ENCODE measurements at regions not wholly inside any gene's neighbourhood (a gene's known extent, or its start where the extent isn't known, plus 50 kb on each side); places are given as distances from the start of the nearest gene placed in this dataset.

DNA sequence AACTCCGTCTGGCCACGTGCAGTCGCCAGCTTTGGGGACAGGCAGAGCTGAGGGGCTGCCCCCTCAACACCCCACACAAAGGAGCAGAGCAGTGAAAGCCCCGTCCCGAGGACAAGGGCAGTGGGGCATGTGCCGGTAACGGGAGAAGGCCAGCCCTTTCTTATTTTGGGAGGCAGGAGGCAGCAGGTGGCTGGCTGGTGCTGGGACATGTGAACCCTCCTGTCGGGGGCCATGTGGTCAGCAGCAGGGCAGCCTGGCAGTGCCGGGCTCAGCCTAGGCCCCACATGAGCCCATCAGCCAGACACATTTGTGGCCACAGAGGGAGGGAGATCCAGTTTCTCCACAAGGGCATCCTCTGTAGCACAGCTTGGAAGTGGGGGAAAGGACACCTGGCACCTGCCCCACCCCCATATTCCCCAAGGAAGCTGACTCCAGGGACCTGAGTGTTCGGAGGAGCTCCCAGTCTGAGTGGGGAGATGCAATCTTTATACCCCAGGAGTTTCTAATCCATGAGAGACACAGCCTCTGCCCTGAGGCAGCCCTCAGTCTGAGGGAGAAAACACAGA is 137.6 kb downstream of the MRPL14 start:
- intact Hi-C loops (cut with micrococcal nuclease; ENCODE audit: unreplicated experiment) = no loop called here
- H2AFZ ChIP-seq (ENCODE audit: control insufficient read depth, low read depth, low read length) = no peak overlapping the region
- RAD21 ChIA-PET (ENCODE audit: unreplicated experiment) = interaction anchor here (2.6 to 7.3 kb wide), 2 partner anchors 11 to 12 kb away, joined by 15 to 48 read pairs; no protein-coding TSS in a partner anchor
- 17% methylated on average over 10 of the region's 10 CpGs for WGBS (ENCODE audit: insufficient coverage, insufficient replicate concordance, low lambda C conversion rate, missing lambda C conversion rate)
- H3K4me1 ChIP-seq (ENCODE audit: control insufficient read depth, insufficient read depth, low read length) = peaks cover 10% of the 10 kb centered on the region
- H3K36me3 ChIP-seq (ENCODE audit: control insufficient read depth in 2 of 2, insufficient read depth in 2 of 2, low read length in 1 of 2) = no peaks in the 10 kb centered on the region
- POLR2A ChIA-PET = interaction anchor here (2.2 to 3.7 kb wide), 2 partner anchors 10 to 11 kb away, joined by 7 to 41 read pairs; no protein-coding TSS in a partner anchor
- no peak overlapping the region for H3K4me2 ChIP-seq (ENCODE audit: control insufficient read depth, insufficient read depth)
- H3K9me3 ChIP-seq (replicated peaks; ENCODE audit: control insufficient read depth, insufficient read depth, low read length) = no peaks in the 10 kb centered on the region
- ATAC-seq = no peak
- BruUV-seq (replicated peaks) = no TSS peak
- TF ChIP-seq, protein P1, sequence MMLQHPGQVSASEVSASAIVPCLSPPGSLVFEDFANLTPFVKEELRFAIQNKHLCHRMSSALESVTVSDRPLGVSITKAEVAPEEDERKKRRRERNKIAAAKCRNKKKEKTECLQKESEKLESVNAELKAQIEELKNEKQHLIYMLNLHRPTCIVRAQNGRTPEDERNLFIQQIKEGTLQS (IDR thresholded peaks at IDR 0.05; ENCODE audit: borderline replicate concordance, extremely low read depth, low read depth, low read length) = no peak
- no peak for TF ChIP-seq DPF2 (IDR thresholded peaks at IDR 0.05)
- TF ChIP-seq RAD51 (IDR thresholded peaks at IDR 0.05) = no peak
- TF ChIP-seq, protein P2, sequence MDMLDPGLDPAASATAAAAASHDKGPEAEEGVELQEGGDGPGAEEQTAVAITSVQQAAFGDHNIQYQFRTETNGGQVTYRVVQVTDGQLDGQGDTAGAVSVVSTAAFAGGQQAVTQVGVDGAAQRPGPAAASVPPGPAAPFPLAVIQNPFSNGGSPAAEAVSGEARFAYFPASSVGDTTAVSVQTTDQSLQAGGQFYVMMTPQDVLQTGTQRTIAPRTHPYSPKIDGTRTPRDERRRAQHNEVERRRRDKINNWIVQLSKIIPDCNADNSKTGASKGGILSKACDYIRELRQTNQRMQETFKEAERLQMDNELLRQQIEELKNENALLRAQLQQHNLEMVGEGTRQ (IDR thresholded peaks at IDR 0.05; ENCODE audit: borderline replicate concordance, low read depth, low read length) = no peak
- TF ChIP-seq NFXL1 (IDR thresholded peaks at IDR 0.05; ENCODE audit: borderline replicate concordance) = no peak
- no peak for TF ChIP-seq SMAD1 (IDR thresholded peaks at IDR 0.05; ENCODE audit: low read depth, partially characterized antibody)
- no peak for TF ChIP-seq NFYB (IDR thresholded peaks at IDR 0.05; ENCODE audit: insufficient read depth, low read depth, low read length)
- no peak for TF ChIP-seq SUPT20H (IDR thresholded peaks at IDR 0.05; ENCODE audit: borderline replicate concordance, control insufficient read depth, low read depth, low read length)
- TF ChIP-seq BRCA1 (IDR thresholded peaks at IDR 0.05; ENCODE audit: low read depth, low read length) = no peak
- FAIRE-seq = no peak
- no peaks in the 10 kb centered on the region for H3K27me3 ChIP-seq (replicated peaks in 1 of 2; ENCODE audit: control insufficient read depth in 2 of 2, insufficient read depth in 2 of 2, low read length in 1 of 2)
- in situ Hi-C loops (cut with MboI) = no loop called here
- H4K20me1 ChIP-seq (ENCODE audit: control insufficient read depth, insufficient read depth) = no peaks in the 10 kb centered on the region
- no peak overlapping the region for H3K4me3 ChIP-seq
- H3K9ac ChIP-seq (ENCODE audit: control insufficient read depth, insufficient read depth, low read length) = no peak overlapping the region
- H3K79me2 ChIP-seq (ENCODE audit: control insufficient read depth, insufficient read depth, low read length) = no peaks in the 10 kb centered on the region
- CTCF ChIA-PET = interaction anchor here (1.2 to 3.3 kb wide), 3 partner anchors 84 to 216 kb away, joined by 3 to 12 read pairs (median 4); no protein-coding TSS in a partner anchor
- no peak overlapping the region for H3K27ac ChIP-seq (ENCODE audit: control insufficient read depth, insufficient read depth)
- no peak for DNase-seq (ENCODE audit: low read depth, low spot score)
- SMC1A ChIA-PET (ENCODE audit: uncharacterized antibody, unreplicated experiment) = interaction anchor here (0.7 to 5.3 kb wide), 3 partner anchors 10 to 270 kb away, joined by 3 to 41 read pairs (median 24); no protein-coding TSS in a partner anchor
